ENCODE measurements at regions not wholly inside any gene's neighbourhood (a gene's known extent, or its start where the extent isn't known, plus 50 kb on each side); places are given as distances from the start of the nearest gene placed in this dataset.

GRCh38 chr2:104562537-104562936, 291.4 kb upstream of the POU3F3 start:
- no peaks in the 10 kb centered on the region for H3K27me3 ChIP-seq (replicated peaks; ENCODE audit: insufficient read depth)
- H3K9me3 ChIP-seq (ENCODE audit: low read depth), result no peaks in the 10 kb centered on the region
- in situ Hi-C loops (cut with MboI), result no loop called here
- no peak overlapping the region for H3K9ac ChIP-seq
- 2 to 13% methylated on average over 3 of the region's 3 CpGs for WGBS, 2 experiments (ENCODE audit: low coverage in 1 of 2, low lambda C conversion rate in 2 of 2, missing lambda C conversion rate in 2 of 2)
- H3K4me1 ChIP-seq (ENCODE audit: insufficient read depth), result no peaks in the 10 kb centered on the region
- no peaks in the 10 kb centered on the region for H3K36me3 ChIP-seq (ENCODE audit: low read depth)
- H3K27ac ChIP-seq, result no peak overlapping the region
- H3K4me2 ChIP-seq (ENCODE audit: unreplicated experiment), result no peak overlapping the region
- H3K79me2 ChIP-seq (ENCODE audit: insufficient read depth), result no peaks in the 10 kb centered on the region
- DNase-seq, result no peak
- no peak overlapping the region for H3K4me3 ChIP-seq
- H3F3A ChIP-seq (ENCODE audit: insufficient read depth), result no peaks in the 10 kb centered on the region
- no peak overlapping the region for H2AFZ ChIP-seq
- no peaks in the 10 kb centered on the region for H4K20me1 ChIP-seq (ENCODE audit: insufficient read depth)
- TF ChIP-seq EZH2 (IDR thresholded peaks at IDR 0.05; ENCODE audit: insufficient read depth, poor library complexity, severe bottlenecking) (no peak), EZH2phosphoT487 (IDR thresholded peaks at IDR 0.05; ENCODE audit: insufficient read depth, low read depth) (no peak)
- H3K9me2 ChIP-seq (ENCODE audit: insufficient read depth), result no peaks in the 10 kb centered on the region

GRCh38 chr2:104563398-104563996, 290.4 kb upstream of the POU3F3 start:
- 26 to 28% methylated on average over 8 of the region's 8 CpGs for WGBS, 2 experiments (ENCODE audit: low coverage in 1 of 2, low lambda C conversion rate in 2 of 2, missing lambda C conversion rate in 2 of 2)
- in situ Hi-C loops (cut with MboI), result no loop called here
- H3K4me2 ChIP-seq (ENCODE audit: unreplicated experiment), result no peak overlapping the region
- no peaks in the 10 kb centered on the region for H3K9me2 ChIP-seq (ENCODE audit: insufficient read depth)
- H3K27ac ChIP-seq, result no peak overlapping the region
- H3K9ac ChIP-seq, result no peak overlapping the region
- DNase-seq, result no peak
- H3K9me3 ChIP-seq (ENCODE audit: low read depth), result no peaks in the 10 kb centered on the region
- H3K4me1 ChIP-seq (ENCODE audit: insufficient read depth), result no peaks in the 10 kb centered on the region
- no peaks in the 10 kb centered on the region for H3K79me2 ChIP-seq (ENCODE audit: insufficient read depth)
- no peak overlapping the region for H3K4me3 ChIP-seq
- H3K27me3 ChIP-seq (replicated peaks; ENCODE audit: insufficient read depth), result no peaks in the 10 kb centered on the region
- no peaks in the 10 kb centered on the region for H3F3A ChIP-seq (ENCODE audit: insufficient read depth)
- H4K20me1 ChIP-seq (ENCODE audit: insufficient read depth), result no peaks in the 10 kb centered on the region
- no peak for TF ChIP-seq EZH2 (IDR thresholded peaks at IDR 0.05; ENCODE audit: insufficient read depth, poor library complexity, severe bottlenecking)
- no peak for TF ChIP-seq EZH2phosphoT487 (IDR thresholded peaks at IDR 0.05; ENCODE audit: insufficient read depth, low read depth)
- no peak overlapping the region for H2AFZ ChIP-seq
- no peaks in the 10 kb centered on the region for H3K36me3 ChIP-seq (ENCODE audit: low read depth)

GRCh38 chr2:104568247-104568646, 285.7 kb upstream of the POU3F3 start:
- no peak overlapping the region for H3K27ac ChIP-seq
- 39 to 42% methylated on average over 4 of the region's 4 CpGs for WGBS, 2 experiments (ENCODE audit: low coverage in 1 of 2, low lambda C conversion rate in 2 of 2, missing lambda C conversion rate in 2 of 2)
- no peak for DNase-seq
- no peak overlapping the region for H3K4me3 ChIP-seq
- H2AFZ ChIP-seq, result no peak overlapping the region
- H3K9ac ChIP-seq, result no peak overlapping the region
- H3K4me1 ChIP-seq (ENCODE audit: insufficient read depth), result no peaks in the 10 kb centered on the region
- in situ Hi-C loops (cut with MboI), result no loop called here
- H3F3A ChIP-seq (ENCODE audit: insufficient read depth), result no peaks in the 10 kb centered on the region
- no peaks in the 10 kb centered on the region for H4K20me1 ChIP-seq (ENCODE audit: insufficient read depth)
- TF ChIP-seq EZH2 (IDR thresholded peaks at IDR 0.05; ENCODE audit: insufficient read depth, poor library complexity, severe bottlenecking) (no peak), EZH2phosphoT487 (IDR thresholded peaks at IDR 0.05; ENCODE audit: insufficient read depth, low read depth) (no peak)
- no peaks in the 10 kb centered on the region for H3K36me3 ChIP-seq (ENCODE audit: low read depth)
- H3K79me2 ChIP-seq (ENCODE audit: insufficient read depth), result no peaks in the 10 kb centered on the region
- no peaks in the 10 kb centered on the region for H3K9me2 ChIP-seq (ENCODE audit: insufficient read depth)
- no peaks in the 10 kb centered on the region for H3K9me3 ChIP-seq (ENCODE audit: low read depth)
- no peaks in the 10 kb centered on the region for H3K27me3 ChIP-seq (replicated peaks; ENCODE audit: insufficient read depth)
- no peak overlapping the region for H3K4me2 ChIP-seq (ENCODE audit: unreplicated experiment)

GRCh38 chr2:104570259-104570658, 283.7 kb upstream of the POU3F3 start:
- in situ Hi-C loops (cut with MboI), result no loop called here
- no peak overlapping the region for H3K9ac ChIP-seq

GRCh38 chr2:104572834-104573233, 281.1 kb upstream of the POU3F3 start:
- Histone ChIP-seq H3K4me2 (ENCODE audit: unreplicated experiment) (no peak overlapping the region), H3K79me2 (ENCODE audit: insufficient read depth) (no peaks in the 10 kb centered on the region), H2AFZ (no peak overlapping the region), H3K9me3 (ENCODE audit: low read depth) (no peaks in the 10 kb centered on the region), H3K27ac (no peak overlapping the region), H3K4me1 (ENCODE audit: insufficient read depth) (no peaks in the 10 kb centered on the region), H3K9me2 (ENCODE audit: insufficient read depth) (no peaks in the 10 kb centered on the region), H3F3A (ENCODE audit: insufficient read depth) (no peaks in the 10 kb centered on the region), H3K36me3 (ENCODE audit: low read depth) (no peaks in the 10 kb centered on the region), H3K27me3 (replicated peaks; ENCODE audit: insufficient read depth) (no peaks in the 10 kb centered on the region), H4K20me1 (ENCODE audit: insufficient read depth) (no peaks in the 10 kb centered on the region), H3K9ac (no peak overlapping the region), H3K4me3 (no peak overlapping the region)
- WGBS, 2 experiments (ENCODE audit: low coverage in 1 of 2, low lambda C conversion rate in 2 of 2, missing lambda C conversion rate in 2 of 2), result 25 to 31% methylated on average over 4 of the region's 4 CpGs
- DNase-seq, result no peak
- no peak for TF ChIP-seq EZH2 (IDR thresholded peaks at IDR 0.05; ENCODE audit: insufficient read depth, poor library complexity, severe bottlenecking)
- TF ChIP-seq EZH2phosphoT487 (IDR thresholded peaks at IDR 0.05; ENCODE audit: insufficient read depth, low read depth), result no peak
- in situ Hi-C loops (cut with MboI), result no loop called here

More at GRCh38 chr2:104570259-104570658, 283.7 kb upstream of the POU3F3 start:
- no peak overlapping the region for H3K4me3 ChIP-seq
- H4K20me1 ChIP-seq (ENCODE audit: insufficient read depth), result no peaks in the 10 kb centered on the region
- H3F3A ChIP-seq (ENCODE audit: insufficient read depth), result no peaks in the 10 kb centered on the region
- H3K4me1 ChIP-seq (ENCODE audit: insufficient read depth), result no peaks in the 10 kb centered on the region
- no peak for TF ChIP-seq EZH2phosphoT487 (IDR thresholded peaks at IDR 0.05; ENCODE audit: insufficient read depth, low read depth)
- DNase-seq, result no peak
- no peaks in the 10 kb centered on the region for H3K9me2 ChIP-seq (ENCODE audit: insufficient read depth)
- no peak overlapping the region for H3K4me2 ChIP-seq (ENCODE audit: unreplicated experiment)
- H3K36me3 ChIP-seq (ENCODE audit: low read depth), result no peaks in the 10 kb centered on the region
- H3K79me2 ChIP-seq (ENCODE audit: insufficient read depth), result no peaks in the 10 kb centered on the region
- WGBS, 2 experiments (ENCODE audit: low coverage in 1 of 2, low lambda C conversion rate in 2 of 2, missing lambda C conversion rate in 2 of 2), result 37 to 38% methylated on average over 2 of the region's 2 CpGs
- H3K27me3 ChIP-seq (replicated peaks; ENCODE audit: insufficient read depth), result no peaks in the 10 kb centered on the region
- no peak overlapping the region for H3K27ac ChIP-seq
- H2AFZ ChIP-seq, result no peak overlapping the region
- H3K9me3 ChIP-seq (ENCODE audit: low read depth), result no peaks in the 10 kb centered on the region

Data from GM23248 (cell line).